Esophagus muscularis mucosa (tissue), 4 donors: ENCODE measurements at regions not wholly inside any gene's neighbourhood (a gene's known extent, or its start where the extent isn't known, plus 50 kb on each side); places are given as distances from the start of the nearest gene placed in this dataset.

ENCODE experiments used
- DNase-seq: peaks from one replicate; pipeline ENCODE4 v3.0.0-alpha.2; 2017; ENCODE audit errors: extremely low spot score
- H3K27ac ChIP-seq, 4 donors: fragments of 200-600 bp; sonication (generic); replicated peaks in 1 of 4; 1 replicate in 3 of 4; 2 replicates in 1 of 4; pipeline ENCODE4 v1.5.1; 2016 to 2019; ENCODE audit warnings: mild to moderate bottlenecking in 1 of 4
- H3K27me3 ChIP-seq, 4 donors: fragments of 200-600 bp; sonication (generic); one replicate each; pipeline versions ENCODE4 v1.5.1 to v1.6.0; 2016 to 2019
- H3K36me3 ChIP-seq, 4 donors: fragments of 200-600 bp; sonication (generic); one replicate each; pipeline ENCODE4 v1.5.1; 2016 to 2019
- H3K4me1 ChIP-seq, 4 donors: fragments of 200-600 bp; sonication (generic); one replicate each; pipeline ENCODE4 v1.5.1; 2016 to 2019
- H3K4me3 ChIP-seq, 4 donors: fragments of 200-600 bp; sonication (generic); 1 replicate in 2 of 4; 2 replicates in 2 of 4; pipeline ENCODE4 v1.5.1; 2016 to 2019; ENCODE audit warnings: mild to moderate bottlenecking in 4 of 4, moderate library complexity in 1 of 4
- H3K9me3 ChIP-seq, 4 donors: fragments of 200-600 bp; sonication (generic); 1 replicate in 3 of 4; 2 replicates in 1 of 4; pipeline ENCODE4 v1.5.1; 2016 to 2019
- CTCF ChIP-seq, 3 experiments: fragments of 200-600 bp in 2 of 3; fragments of 450-650 bp in 1 of 3; sonication (generic) in 2 of 3; IDR thresholded peaks; one replicate each; pipeline ENCODE4 v1.5.1; 2017 to 2019; ENCODE audit warnings: antibody characterized with exemption in 3 of 3, mild to moderate bottlenecking in 2 of 3, moderate library complexity in 1 of 3
- EP300 ChIP-seq: sonication (generic); formaldehyde crosslinking; IDR thresholded peaks from one replicate; pipeline ENCODE4 v1.6.1; 2017; ENCODE audit warnings: antibody characterized with exemption
- POLR2A ChIP-seq: fragments of 450-650 bp; IDR thresholded peaks from one replicate; pipeline ENCODE4 v1.6.1; 2017; ENCODE audit warnings: antibody characterized with exemption, moderate library complexity, mild to moderate bottlenecking, low read depth
- POLR2AphosphoS5 ChIP-seq, 2 donors: sonication (generic); formaldehyde crosslinking; IDR thresholded peaks; one replicate each; pipeline ENCODE4 v1.6.1; 2017; ENCODE audit warnings: antibody characterized with exemption in 2 of 2
- WGBS: methylation state at CpG from one replicate; pipeline ENCODE4 v1.1.5; 2018; 5-methylcytosine and 5-hydroxymethylcytosine counted together
- intact Hi-C: fragments of 100-400 bp; cut with DNase I; formaldehyde crosslinking; loops from one replicate; pipeline ENCODE4 v1.15.1; 2023

GRCh38 chr13:67726979-67727378 lies 496.8 kb upstream of the PCDH9 start:
- H3K4me3 ChIP-seq, result no peak overlapping the region
- intact Hi-C loops, result no loop called here
- no peaks in the 10 kb centered on the region for H3K36me3 ChIP-seq
- TF ChIP-seq EP300 (no peak), POLR2A (no peak)
- H3K9me3 ChIP-seq, result peaks cover 0 to 25% (median 15%) of the 10 kb centered on the region in 4 donors
- no peaks in the 10 kb centered on the region for H3K4me1 ChIP-seq
- H3K27me3 ChIP-seq, result no peaks in the 10 kb centered on the region
- no peak overlapping the region for H3K27ac ChIP-seq
- 79% methylated on average over 3 of the region's 3 CpGs for WGBS
- DNase-seq, result no peak

DNA sequence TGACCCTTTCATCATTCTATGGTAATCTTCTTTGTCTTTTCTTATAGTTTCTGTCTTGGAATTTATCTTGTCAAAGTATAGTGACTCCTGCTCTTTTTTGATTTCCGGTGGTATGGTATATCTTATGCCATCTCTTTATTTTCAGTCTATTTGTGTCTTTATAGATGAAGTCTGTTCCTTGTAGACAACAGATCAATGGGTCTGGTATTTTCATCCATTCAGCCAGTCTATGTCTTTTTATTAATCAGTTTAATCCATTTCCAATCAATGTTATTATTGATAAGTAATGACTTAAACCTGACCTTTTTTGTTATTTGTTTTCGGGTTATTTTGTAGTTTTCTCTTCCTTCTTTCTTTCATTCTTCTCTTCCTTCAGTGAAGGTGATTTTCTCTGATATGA lies 495.9 kb upstream of the PCDH9 start:
- no peak for TF ChIP-seq EP300
- TF ChIP-seq POLR2A, result no peak
- TF ChIP-seq CTCF (IDR thresholded peaks at IDR 0.05), result no peak
- TF ChIP-seq POLR2AphosphoS5 (IDR thresholded peaks at IDR 0.05), result no peak

DNA sequence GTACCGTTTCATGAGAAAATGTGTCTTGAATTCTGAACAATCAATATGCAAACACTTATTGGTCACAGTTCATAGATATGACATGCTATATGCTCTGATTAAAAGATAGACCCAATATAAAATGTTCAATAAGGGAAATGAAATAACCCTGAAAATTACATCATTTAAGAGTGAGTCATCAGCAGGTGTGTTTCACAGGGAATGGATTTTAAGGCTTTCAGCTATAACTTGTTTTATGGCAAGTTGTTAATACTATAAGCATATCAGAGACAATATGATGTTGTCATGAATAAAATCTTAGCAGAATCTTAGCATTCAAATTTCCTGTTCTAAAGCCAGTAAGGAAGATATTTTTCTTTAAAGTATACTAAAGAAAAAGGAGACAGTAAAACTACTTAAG lies 483.4 kb upstream of the PCDH9 start:
- H3K9me3 ChIP-seq, result no peaks in the 10 kb centered on the region
- no peak overlapping the region for H3K27ac ChIP-seq
- no peaks in the 10 kb centered on the region for H3K36me3 ChIP-seq
- H3K4me1 ChIP-seq, result no peaks in the 10 kb centered on the region
- TF ChIP-seq EP300, result no peak
- TF ChIP-seq CTCF (IDR thresholded peaks at IDR 0.05), result no peak
- TF ChIP-seq POLR2A, result no peak
- TF ChIP-seq POLR2AphosphoS5 (IDR thresholded peaks at IDR 0.05), result no peak
- DNase-seq, result no peak
- H3K4me3 ChIP-seq, result no peak overlapping the region
- 84% methylated on average over 1 of the region's 1 CpG for WGBS
- intact Hi-C loops, result no loop called here
- no peaks in the 10 kb centered on the region for H3K27me3 ChIP-seq

More for the DNA sequence above, 495.9 kb upstream of the PCDH9 start:
- intact Hi-C loops, result no loop called here
- Histone ChIP-seq H3K27ac (no peak overlapping the region), H3K4me1 (no peaks in the 10 kb centered on the region), H3K27me3 (no peaks in the 10 kb centered on the region), H3K4me3 (no peak overlapping the region), H3K36me3 (no peaks in the 10 kb centered on the region), H3K9me3 (peaks cover 0 to 25% (median 15%) of the 10 kb centered on the region in 4 donors)
- no peak for DNase-seq
- WGBS, result 87% methylated on average over 2 of the region's 2 CpGs

- DNase-seq, result no peak
- H3K27me3 ChIP-seq, result no peaks in the 10 kb centered on the region
- no peak overlapping the region for H3K27ac ChIP-seq
- 76% methylated on average over 3 of the region's 3 CpGs for WGBS
- H3K36me3 ChIP-seq, result no peaks in the 10 kb centered on the region
- no peaks in the 10 kb centered on the region for H3K9me3 ChIP-seq
- no peak overlapping the region for H3K4me3 ChIP-seq
- H3K4me1 ChIP-seq, result no peaks in the 10 kb centered on the region
- intact Hi-C loops, result no loop called here
- TF ChIP-seq POLR2A (no peak), EP300 (no peak), POLR2AphosphoS5 (IDR thresholded peaks at IDR 0.05) (no peak), CTCF (IDR thresholded peaks at IDR 0.05) (no peak)
Observed at GRCh38 chr13:67696775-67697174, 466.6 kb upstream of the PCDH9 start.

DNA sequence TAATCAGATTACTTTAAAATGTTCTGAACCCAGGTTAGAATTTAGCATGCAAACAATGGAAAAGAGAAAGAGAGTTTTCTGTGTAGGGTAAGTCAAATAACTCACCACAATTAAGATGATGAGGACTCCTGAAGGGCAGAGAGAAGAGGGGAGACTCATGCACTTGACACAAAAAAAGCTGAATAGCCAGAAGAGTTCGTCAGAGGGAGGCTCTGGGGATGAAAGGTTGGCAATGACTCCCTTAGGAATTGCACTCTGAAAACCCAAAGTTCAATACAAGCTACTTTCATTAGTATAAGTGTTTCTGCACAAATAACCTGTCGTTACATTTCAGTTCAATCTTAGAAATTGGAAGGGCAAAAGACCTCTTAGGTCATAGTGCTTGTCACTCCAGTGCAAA lies 434.4 kb upstream of the PCDH9 start:
- no peaks in the 10 kb centered on the region for H3K4me1 ChIP-seq
- H3K9me3 ChIP-seq, result no peaks in the 10 kb centered on the region
- WGBS, result 51% methylated on average over 2 of the region's 2 CpGs
- no peaks in the 10 kb centered on the region for H3K36me3 ChIP-seq
- H3K27me3 ChIP-seq, result no peaks in the 10 kb centered on the region
- DNase-seq, result no peak
- intact Hi-C loops, result no loop called here
- H3K4me3 ChIP-seq, result no peak overlapping the region
- TF ChIP-seq CTCF (IDR thresholded peaks at IDR 0.05) (no peak), POLR2A (no peak), POLR2AphosphoS5 (IDR thresholded peaks at IDR 0.05) (no peak), EP300 (no peak)
- no peak overlapping the region for H3K27ac ChIP-seq
